SIG-M5 treated with dmso at 0.1 percent for 504 hours (cell line): ENCODE measurements at regions not wholly inside any gene's neighbourhood (a gene's known extent, or its start where the extent isn't known, plus 50 kb on each side); places are given as distances from the start of the nearest gene placed in this dataset.
"Not testable (repeated sequence)": the region's sequence is repeated elsewhere in the genome, so short reads cannot be mapped to it uniquely, and the experiment has no call there.

Experiments
- DNase-seq: peaks from one replicate; lab custom pipeline; 2025; ENCODE audit not compliant: unreplicated experiment; lab: John Stamatoyannopoulos, UW

GRCh38 chr1:31485166-31485565 is 72.2 kb downstream of the SERINC2 start:
- DNase-seq: peak; percentile 31

- DNase-seq: no peak
These were observed 74.1 kb downstream of the SERINC2 start for GRCh38 chr1:31487143-31487542.

DNA sequence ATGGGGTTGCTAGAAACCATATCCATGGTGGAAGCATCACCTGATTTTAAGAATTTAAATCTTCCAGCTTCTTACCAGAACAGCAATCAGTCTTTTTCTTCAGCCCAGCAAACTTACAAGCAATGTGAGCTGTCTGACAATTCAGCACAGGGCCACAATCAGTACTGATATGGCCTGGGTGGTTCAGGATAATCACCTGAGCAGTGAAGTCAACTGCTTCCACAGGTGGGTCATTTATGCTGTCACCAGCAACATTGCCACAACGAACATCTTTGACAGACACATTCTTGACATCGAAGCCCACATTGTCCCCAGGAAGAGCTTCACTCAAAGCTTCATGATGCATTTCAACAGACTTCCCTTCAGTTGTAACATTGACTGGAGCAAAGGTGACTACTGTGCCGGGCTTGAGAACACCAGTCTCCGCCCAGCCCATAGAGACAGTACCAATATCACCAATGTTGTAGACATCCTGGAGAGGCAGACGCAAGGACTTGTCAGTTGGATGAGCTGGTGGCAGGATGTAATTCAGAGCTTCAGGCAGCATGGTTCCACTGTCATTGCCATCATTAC is 74.8 kb downstream of the SERINC2 start:
- DNase-seq: no peak

DNA sequence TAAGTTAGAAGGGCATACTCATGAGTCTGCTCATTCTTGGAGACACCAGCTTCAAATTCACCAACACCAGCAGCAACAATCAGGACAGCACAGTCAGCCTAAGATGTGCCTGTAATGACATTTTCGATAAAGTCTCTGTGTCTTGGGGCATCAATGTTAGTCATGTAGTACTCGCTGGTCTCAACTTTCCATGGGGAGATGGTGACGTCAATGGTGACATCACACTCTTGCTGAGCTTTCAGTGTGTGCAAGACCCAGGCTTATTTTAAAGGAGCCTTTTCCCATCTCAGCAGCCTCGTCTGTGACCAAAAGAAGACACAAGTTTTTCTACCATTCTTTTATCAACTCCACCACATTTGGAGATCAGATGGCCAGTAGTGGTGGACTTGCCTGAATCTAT is 75.5 kb downstream of the SERINC2 start:
- no peak for DNase-seq

GRCh38 chr1:31489575-31489974 is 76.6 kb downstream of the SERINC2 start:
- not testable (repeated sequence) for DNase-seq

DNA sequence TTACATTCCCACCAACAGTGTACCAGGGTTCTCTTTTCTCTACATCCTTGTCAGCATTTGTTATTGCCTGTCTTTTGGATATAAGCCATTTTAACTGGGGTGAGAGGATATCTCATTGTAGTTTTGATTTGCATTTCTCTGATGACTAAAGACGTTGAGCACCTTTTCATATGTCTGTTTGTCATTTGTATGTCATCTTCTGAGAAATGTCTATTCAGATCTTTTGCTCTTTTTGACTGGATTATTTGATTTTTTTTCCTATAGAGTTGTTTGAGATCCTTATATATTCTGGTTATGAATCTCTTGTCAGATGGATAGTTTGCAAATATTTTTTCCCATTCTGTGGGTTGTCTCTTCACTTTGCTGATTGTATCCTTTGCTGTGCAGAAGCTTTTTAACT is 77.6 kb downstream of the SERINC2 start:
- not testable (repeated sequence) for DNase-seq

DNA sequence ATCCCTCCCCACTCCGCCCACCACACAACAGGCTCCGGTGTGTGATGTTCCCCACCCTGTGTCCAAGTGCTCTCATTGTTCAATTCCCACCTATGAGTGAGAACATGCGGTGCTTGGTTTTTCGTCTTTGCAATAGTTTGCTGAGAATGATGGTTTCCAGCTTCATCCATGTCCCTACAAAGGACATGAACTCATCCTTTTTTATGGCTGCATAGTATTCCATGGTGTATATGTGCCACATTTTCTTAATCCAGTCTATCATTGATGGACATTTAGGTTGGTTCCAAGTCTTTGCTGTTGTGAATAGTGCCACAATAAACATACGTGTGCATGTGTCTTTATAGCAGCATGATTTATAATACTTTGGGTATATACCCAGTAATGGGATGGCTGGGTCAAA is 81.0 kb upstream of the TINAGL1 start:
- not testable (repeated sequence) for DNase-seq

DNA sequence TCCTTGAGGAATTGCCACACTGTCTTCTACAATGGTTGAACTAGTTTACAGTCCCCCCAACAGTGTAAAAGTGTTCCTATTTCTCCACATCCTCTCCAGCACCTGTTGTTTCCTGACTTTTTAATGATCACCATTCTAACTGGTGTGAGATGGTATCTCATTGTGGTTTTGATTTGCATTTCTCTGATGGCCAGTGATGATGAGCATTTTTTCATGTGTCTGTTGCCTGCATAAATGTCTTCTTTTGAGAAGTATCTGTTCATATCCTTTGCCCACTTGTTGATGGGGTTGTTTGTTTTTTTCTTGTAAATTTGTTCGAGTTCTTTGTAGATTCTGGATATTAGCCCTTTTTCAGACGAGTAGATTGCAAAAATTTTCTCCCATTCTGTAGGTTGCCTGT is 80.5 kb upstream of the TINAGL1 start:
- not testable (repeated sequence) for DNase-seq

DNA sequence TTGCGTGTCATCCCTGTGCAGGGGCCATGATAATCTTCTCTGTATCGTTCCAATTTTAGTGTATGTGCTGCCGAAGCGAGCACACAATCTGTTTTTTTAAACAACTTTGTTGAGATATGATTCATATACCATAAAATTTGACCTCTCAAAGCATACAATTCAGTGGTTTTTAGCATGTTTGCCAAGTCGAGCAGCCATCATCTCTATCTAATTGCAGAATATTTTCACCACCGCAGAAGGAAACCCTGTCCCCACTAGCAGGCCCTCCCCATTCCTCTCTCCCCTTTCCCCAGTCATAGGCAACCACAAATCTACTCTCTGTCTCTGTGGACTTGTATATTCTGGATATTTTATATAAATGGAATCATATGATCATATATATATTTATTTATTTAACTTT is 78.7 kb upstream of the TINAGL1 start:
- no peak for DNase-seq

DNA sequence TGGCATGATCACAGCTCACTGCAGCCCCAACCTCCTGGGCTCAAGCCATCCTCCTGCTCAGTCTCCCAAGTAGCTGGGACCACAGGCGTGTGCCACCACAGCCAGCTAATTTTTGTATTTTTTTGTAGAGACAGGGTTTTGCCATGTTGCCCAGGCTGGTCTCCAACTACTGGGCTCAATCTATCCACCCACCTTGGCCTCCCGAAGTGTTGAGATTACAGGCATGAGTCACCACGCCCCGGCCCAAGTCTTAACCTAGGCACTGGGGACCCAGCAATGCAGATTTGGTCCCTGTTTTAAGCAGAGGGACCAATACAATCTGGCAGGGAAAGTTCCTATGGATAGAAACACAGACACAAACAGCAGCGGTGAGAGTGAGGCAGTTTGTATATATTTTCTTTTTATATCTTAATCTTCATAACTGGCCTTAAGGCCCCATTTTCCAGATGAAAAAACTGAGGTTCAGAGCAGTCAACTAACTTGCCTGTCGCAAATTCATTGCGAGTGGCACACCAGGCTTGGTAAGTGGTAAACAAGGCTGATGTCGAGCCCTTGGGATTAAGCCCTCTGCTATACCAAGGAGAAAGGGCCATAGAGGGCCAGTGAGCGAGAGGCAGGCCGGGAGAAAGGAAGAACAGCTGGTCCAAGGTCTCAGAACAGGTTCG is 77.8 kb upstream of the TINAGL1 start:
- DNase-seq: no peak

DNA sequence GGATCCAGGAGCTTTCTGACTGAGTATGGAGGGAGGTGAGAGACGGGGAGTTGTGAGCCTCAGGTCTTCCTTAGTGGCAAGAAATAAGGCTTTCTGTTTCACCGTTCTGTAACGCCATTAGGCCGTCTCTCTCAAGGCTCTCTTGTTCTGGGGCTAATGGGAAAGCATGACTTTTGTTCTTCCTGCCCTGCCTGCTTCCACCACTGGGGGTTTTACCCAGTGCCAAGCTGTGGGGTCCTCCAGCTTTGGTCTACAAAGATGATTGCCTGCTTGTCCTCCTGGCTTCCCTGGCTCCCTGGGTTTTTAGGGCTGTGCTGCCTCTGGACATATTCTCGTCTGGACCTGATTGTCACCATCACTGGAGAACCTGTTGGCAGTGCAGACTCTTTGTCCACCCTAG is 74.8 kb upstream of the TINAGL1 start:
- no peak for DNase-seq

GRCh38 chr1:31502253-31502652 is 74.1 kb upstream of the TINAGL1 start:
- DNase-seq: no peak

- DNase-seq: no peak
These were observed 73.3 kb upstream of the TINAGL1 start for GRCh38 chr1:31502926-31503511.

- DNase-seq: no peak
These were observed 72.7 kb upstream of the TINAGL1 start for GRCh38 chr1:31503570-31503969.

DNA sequence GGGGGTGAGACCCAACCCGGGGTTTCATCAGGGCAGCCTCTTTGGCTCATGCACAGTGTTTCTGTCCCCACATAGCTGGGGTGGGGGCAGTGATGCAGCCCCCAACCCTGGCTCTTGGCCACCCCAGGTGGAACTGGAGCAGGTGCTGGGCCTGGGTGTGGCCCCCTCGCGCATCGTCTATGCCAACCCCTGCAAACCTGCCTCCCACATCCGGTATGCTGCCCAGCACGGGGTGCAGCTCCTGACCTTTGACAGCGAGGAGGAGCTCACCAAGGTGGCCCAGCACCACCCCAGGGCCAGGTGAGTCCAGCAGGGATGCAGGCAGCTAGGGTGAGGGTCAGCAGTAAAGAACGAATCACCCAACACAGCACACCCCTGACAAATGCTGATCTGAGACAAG is 72.3 kb upstream of the TINAGL1 start:
- no peak for DNase-seq

DNA sequence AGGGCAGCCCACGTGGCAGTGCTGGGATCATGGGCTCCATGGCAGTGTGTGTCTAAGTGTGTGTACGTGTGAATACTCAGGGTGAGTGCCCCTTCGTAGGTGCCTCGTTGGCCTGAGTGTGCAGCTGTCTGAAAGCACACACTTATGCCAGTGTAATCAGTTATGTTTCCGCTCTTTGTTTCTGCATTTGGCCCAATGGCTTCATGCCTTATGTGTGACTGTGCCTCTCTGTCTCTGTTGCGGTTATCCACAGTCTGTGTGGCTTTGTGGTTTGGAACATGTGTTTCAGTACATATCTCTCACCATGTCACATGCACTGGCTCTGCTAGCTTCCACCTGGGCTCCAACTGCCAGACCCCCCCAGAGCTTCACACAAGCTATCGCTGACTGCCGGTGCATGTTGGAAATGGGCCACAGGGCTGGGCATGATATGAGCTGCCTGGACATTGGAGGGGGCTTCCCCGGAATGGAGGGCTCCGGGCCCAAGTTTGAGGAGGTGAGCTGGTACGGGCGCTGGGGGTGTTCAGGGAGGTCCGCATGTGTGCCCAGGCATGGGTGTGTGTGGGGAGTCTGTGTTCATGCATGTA is 70.3 kb upstream of the TINAGL1 start:
- DNase-seq: peak; percentile 21

- DNase-seq: no peak
These were observed 69.1 kb upstream of the TINAGL1 start for GRCh38 chr1:31507221-31507620.

GRCh38 chr1:31507676-31508530 is 68.4 kb upstream of the TINAGL1 start:
- no peak for DNase-seq

DNA sequence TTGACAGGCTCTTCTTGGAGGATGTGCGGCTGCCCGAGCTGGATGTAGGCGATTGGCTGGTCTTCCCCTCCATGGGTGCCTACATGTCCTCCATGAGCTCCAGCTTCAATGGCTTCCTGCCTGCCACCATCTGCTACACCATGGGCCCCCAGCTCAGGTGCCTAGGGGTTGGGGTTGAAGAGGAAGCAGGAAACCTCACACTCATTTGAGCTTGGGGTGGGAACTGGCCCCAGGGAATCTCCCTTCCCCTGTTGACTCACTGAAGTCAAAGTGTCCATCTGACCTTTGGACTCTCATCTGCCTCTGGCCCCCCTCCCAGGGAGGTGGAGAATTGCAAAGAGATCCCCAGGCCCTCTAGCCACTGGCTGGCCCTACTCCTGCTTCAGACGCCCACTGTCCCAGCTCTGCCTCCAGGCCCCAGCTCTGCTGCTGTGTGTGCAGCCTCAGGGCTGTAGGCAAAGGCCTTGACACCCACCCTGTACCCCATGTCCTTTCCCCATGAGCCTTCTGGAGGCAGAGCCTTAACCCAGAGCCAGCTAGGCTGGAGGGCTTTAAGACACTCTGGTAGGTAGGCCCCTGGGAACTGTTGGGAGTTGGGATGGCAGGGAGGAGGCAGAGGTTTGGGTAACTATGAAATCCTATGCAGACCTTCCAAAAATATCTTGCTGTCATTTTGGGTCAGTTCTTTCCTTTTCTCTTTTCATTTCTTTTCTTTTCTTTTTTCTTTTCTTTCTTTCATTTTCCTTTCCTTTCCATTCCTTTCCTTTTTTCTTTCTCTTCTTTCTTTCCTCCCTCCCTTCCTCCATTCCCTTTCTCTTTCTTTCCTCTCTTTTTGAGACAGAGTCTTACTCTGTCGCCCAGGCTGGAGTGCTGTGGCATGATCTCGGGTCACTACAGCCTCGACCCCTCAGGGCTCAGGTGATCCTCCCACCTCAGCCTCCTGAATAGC is 66.9 kb upstream of the TINAGL1 start:
- DNase-seq: no peak

DNA sequence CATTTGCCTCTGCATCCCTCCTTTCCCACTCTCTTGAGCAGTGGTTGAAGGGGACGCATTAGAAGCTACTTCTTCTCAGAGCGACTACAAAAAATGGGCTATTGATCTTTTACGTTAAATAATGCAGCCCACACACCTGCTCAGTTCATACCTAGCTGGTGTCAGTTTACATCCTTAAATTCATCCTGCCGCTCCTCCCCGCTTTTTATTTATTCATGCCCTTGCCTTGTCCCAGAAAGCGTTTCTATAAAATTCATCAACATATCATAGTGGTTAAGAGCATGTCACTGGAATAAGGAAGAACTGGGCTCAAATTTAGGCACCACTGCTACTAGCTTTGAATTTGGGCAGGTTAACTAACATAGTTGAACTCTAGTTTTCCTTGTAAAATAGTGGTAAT is 66.0 kb upstream of the TINAGL1 start:
- no peak for DNase-seq
